ENCODE measurements at regions not wholly inside any gene's neighbourhood (a gene's known extent, or its start where the extent isn't known, plus 50 kb on each side); places are given as distances from the start of the nearest gene placed in this dataset.

DNA sequence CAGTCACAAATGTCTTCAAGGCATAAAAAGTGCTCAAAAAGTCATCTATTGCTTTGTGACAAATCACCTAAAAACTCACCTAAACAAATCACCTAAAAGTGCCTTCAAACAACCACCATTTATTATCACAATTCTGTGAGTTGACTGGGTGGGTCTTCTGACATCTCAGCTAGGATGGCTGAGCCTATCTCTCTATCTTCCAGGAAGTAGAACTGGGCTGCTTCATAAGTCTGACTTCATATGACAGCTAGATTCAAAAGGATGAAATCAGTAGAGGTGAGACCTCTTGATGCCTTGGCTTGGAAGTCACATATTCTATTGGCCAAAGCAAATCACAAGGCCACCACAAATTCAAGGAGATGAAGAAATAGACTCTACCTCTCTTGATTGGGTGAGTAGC is 199.2 kb upstream of the SLC39A10 start:
- Histone ChIP-seq H3K36me3 (ENCODE audit: control insufficient read depth in 1 of 2, insufficient read depth in 2 of 2, low read length in 2 of 2) (no peaks in the 10 kb centered on the region), H3K4me2 (ENCODE audit: low read length) (no peak overlapping the region), H3K27me3 (ENCODE audit: insufficient read depth, low read length) (no peaks in the 10 kb centered on the region), H3K9me2 (ENCODE audit: insufficient read depth) (no peaks in the 10 kb centered on the region), H3K4me3 (replicated peaks in 1 of 2; ENCODE audit: low read depth in 1 of 2, low read length in 2 of 2) (no peak overlapping the region), H2AFZ (ENCODE audit: low read depth, low read length, poor library complexity, severe bottlenecking) (no peak overlapping the region), H3K27ac (ENCODE audit: low read depth, low read length) (no peak overlapping the region), H3K79me2 (ENCODE audit: insufficient read depth, low read length) (no peaks in the 10 kb centered on the region), H3K9me3 (ENCODE audit: control insufficient read depth in 1 of 2, insufficient read depth in 1 of 2, low read depth in 1 of 2, low read length in 2 of 2) (no peaks in the 10 kb centered on the region), H4K20me1 (ENCODE audit: insufficient read depth) (no peaks in the 10 kb centered on the region), H3K9ac (ENCODE audit: low read length) (no peak overlapping the region), H3K4me1 (ENCODE audit: control insufficient read depth in 1 of 2, insufficient read depth in 2 of 2, low read length in 2 of 2) (no peaks in the 10 kb centered on the region)
- ChIA-PET POLR2A (no interaction called here), RAD21 (ENCODE audit: low non-redundant PET in 1 of 2, low total read pairs in 2 of 2, uncharacterized antibody in 2 of 2, unreplicated experiment in 2 of 2) (no interaction called here), CTCF (no interaction called here)
- ATAC-seq (no peak), DNase-seq (ENCODE audit: low read depth, low spot score) (no peak)
- intact Hi-C loops (cut with micrococcal nuclease), result no loop called here
- TF ChIP-seq YY1 (IDR thresholded peaks at IDR 0.05; ENCODE audit: extremely low read depth, insufficient replicate concordance, low read depth, low read length) (no peak), EZH2 (IDR thresholded peaks at IDR 0.05) (no peak), ELF1 (IDR thresholded peaks at IDR 0.05; ENCODE audit: borderline replicate concordance, low read depth) (no peak), EGR1 (IDR thresholded peaks at IDR 0.05; ENCODE audit: low read depth) (no peak), JUND (IDR thresholded peaks at IDR 0.05) (no peak), ATF3 (IDR thresholded peaks at IDR 0.05) (no peak), CBX3 (IDR thresholded peaks at IDR 0.05; ENCODE audit: low read depth) (no peak), SP1 (IDR thresholded peaks at IDR 0.05; ENCODE audit: low read depth) (no peak), ZFX (IDR thresholded peaks at IDR 0.05) (no peak), CEBPB (IDR thresholded peaks at IDR 0.05; ENCODE audit: low read depth) (no peak), REST (IDR thresholded peaks at IDR 0.05; ENCODE audit: low read depth) (no peak), RAD21 (IDR thresholded peaks at IDR 0.05; ENCODE audit: low read depth) (no peak), ZNF274 (IDR thresholded peaks at IDR 0.05; ENCODE audit: low read depth, low read length) (no peak), TCF7L2 (IDR thresholded peaks at IDR 0.05; ENCODE audit: borderline replicate concordance, extremely low read depth, insufficient read depth, insufficient read length) (no peak), SIN3A (IDR thresholded peaks at IDR 0.05; ENCODE audit: low read depth) (no peak), POLR2AphosphoS5 (IDR thresholded peaks at IDR 0.05; ENCODE audit: low read depth, low read length) (no peak), EZH2phosphoT487 (IDR thresholded peaks at IDR 0.05; ENCODE audit: borderline replicate concordance) (no peak)
- TF ChIP-seq, protein P1, sequence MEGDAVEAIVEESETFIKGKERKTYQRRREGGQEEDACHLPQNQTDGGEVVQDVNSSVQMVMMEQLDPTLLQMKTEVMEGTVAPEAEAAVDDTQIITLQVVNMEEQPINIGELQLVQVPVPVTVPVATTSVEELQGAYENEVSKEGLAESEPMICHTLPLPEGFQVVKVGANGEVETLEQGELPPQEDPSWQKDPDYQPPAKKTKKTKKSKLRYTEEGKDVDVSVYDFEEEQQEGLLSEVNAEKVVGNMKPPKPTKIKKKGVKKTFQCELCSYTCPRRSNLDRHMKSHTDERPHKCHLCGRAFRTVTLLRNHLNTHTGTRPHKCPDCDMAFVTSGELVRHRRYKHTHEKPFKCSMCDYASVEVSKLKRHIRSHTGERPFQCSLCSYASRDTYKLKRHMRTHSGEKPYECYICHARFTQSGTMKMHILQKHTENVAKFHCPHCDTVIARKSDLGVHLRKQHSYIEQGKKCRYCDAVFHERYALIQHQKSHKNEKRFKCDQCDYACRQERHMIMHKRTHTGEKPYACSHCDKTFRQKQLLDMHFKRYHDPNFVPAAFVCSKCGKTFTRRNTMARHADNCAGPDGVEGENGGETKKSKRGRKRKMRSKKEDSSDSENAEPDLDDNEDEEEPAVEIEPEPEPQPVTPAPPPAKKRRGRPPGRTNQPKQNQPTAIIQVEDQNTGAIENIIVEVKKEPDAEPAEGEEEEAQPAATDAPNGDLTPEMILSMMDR (IDR thresholded peaks at IDR 0.05 in 2 of 3, conservative IDR thresholded peaks at IDR 0.05 in 1 of 3; ENCODE audit: borderline replicate concordance in 1 of 3, insufficient read depth in 1 of 3, low read depth in 2 of 3, low read length in 2 of 3), result no peak
- TF ChIP-seq, protein P2, sequence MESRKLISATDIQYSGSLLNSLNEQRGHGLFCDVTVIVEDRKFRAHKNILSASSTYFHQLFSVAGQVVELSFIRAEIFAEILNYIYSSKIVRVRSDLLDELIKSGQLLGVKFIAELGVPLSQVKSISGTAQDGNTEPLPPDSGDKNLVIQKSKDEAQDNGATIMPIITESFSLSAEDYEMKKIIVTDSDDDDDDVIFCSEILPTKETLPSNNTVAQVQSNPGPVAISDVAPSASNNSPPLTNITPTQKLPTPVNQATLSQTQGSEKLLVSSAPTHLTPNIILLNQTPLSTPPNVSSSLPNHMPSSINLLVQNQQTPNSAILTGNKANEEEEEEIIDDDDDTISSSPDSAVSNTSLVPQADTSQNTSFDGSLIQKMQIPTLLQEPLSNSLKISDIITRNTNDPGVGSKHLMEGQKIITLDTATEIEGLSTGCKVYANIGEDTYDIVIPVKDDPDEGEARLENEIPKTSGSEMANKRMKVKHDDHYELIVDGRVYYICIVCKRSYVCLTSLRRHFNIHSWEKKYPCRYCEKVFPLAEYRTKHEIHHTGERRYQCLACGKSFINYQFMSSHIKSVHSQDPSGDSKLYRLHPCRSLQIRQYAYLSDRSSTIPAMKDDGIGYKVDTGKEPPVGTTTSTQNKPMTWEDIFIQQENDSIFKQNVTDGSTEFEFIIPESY (IDR thresholded peaks at IDR 0.05; ENCODE audit: extremely low read depth, insufficient replicate concordance, low read length), result no peak
- TF ChIP-seq, protein P3, sequence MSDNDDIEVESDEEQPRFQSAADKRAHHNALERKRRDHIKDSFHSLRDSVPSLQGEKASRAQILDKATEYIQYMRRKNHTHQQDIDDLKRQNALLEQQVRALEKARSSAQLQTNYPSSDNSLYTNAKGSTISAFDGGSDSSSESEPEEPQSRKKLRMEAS (IDR thresholded peaks at IDR 0.05), result no peak
- no TSS peak for BruUV-seq (replicated peaks)

All from HCT116 (cell line).